ENCODE measurements at regions not wholly inside any gene's neighbourhood (a gene's known extent, or its start where the extent isn't known, plus 50 kb on each side); places are given as distances from the start of the nearest gene placed in this dataset.
A peak's percentile ranks its signal among the peaks of the same experiment; 100 is the strongest.
"Not testable (repeated sequence)": the region's sequence is repeated elsewhere in the genome, so short reads cannot be mapped to it uniquely, and the experiment has no call there.

DNA sequence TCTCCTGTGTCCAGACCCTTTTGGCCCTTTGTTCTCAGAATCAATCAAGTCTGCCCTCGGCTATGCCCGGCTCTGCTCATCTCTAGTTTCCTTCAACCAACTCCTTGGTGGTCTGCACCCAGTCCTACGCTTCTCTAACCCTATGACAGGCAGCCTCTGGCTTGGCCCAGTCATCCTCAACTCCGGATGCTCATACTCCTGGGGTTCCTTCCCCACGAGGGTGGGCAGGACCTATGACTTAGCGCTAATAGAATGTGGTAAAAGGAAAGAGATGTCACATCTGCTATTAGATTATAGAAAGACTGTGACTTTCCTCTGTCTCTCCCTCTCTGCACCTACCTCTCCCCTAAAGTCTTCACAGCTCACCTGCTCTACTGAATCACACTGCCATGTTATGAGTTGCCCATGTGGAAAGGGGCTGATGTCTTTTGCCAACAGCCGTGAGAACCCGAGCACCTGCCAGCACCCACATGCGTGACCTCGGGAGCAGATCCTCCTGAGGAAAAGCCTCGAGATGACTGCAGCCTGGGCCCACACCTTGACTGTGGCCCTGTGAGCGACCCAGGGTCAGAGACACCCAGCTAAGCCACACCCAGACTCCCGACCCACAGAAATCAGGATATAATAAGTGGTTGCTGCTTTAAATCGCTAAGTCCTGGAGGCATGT lies 334.9 kb downstream of the GADD45G start:
- no peak for DNase-seq (ENCODE audit: low read depth)

DNA sequence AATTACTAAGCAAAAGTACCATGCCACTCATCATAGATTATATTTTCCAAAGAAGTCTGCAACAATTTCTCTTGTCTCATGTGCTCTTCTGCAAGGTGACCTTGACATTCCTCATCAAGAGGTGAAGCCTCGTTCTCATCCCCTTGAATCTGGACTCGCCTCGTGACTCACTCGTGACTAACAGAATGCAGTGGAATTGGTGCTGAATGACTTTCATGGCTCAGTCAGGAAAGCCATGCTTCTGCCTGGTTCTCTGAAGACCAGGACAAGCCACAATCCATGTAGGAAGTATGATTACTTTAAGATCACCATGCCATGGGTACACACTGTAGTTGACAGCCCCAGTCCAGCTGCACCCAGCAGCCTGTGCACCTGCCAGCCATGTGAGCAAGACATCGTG lies 335.8 kb downstream of the GADD45G start:
- no peak for DNase-seq (ENCODE audit: low read depth)

DNA sequence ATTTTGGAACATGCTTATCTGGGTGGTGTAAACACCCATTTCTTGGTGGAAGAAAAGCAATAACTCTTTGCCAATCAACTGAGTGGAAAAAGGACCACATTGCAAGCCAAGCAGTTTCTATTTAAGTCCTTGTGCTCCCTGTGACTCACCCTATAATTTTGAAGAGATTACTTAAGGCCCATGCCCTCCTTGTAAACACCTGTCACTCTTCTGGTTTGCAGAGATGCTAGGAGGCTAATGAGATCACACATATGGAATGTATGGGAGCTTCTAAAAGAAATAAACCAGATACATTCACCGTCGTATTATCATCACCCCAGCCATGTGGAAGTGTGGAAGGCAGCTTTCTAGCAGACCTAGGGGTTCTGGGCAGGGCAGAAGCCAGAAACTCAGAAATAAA lies 337.1 kb downstream of the GADD45G start:
- peak; percentile 44 for DNase-seq (ENCODE audit: low read depth)

DNA sequence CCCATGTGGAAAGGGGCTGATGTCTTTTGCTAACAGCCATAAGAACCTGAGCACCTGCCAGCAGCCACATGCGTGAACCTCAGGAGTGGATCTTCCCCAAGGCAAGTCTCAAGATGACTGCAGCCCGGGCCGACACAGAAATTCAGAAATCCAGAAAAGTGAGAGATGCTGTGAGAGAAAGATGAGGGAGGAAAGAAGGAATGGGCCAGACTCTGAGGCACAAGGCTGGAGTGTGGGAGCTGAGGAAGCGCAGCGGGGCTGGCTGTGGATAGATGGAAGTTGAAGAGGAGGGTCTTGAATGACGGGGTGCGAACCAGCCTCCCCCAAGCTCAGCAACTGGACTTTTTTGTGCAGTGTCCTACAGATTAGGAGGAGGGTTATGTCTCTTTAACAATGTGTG lies 337.8 kb downstream of the GADD45G start:
- no peak for DNase-seq (ENCODE audit: low read depth)

DNA sequence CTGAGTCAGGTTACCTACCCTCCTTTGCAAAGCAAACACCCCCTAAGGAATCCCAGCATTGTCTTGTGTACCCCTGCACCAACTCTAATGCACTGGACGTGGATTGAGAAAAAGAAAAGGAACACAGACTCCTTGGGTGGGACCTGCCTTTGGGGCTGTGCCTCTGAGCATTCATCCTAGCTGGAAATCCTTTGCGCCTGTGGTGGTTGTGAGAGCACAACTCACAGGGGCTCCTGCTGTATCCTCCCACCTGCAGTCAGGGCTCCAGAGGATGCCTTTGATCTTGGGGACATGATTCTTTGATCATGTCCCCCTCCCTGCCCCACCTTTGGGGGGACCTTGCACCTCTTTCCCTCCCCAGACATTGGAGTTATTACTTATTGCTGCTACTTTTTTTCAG lies 338.5 kb downstream of the GADD45G start:
- DNase-seq (ENCODE audit: low read depth): no peak

DNA sequence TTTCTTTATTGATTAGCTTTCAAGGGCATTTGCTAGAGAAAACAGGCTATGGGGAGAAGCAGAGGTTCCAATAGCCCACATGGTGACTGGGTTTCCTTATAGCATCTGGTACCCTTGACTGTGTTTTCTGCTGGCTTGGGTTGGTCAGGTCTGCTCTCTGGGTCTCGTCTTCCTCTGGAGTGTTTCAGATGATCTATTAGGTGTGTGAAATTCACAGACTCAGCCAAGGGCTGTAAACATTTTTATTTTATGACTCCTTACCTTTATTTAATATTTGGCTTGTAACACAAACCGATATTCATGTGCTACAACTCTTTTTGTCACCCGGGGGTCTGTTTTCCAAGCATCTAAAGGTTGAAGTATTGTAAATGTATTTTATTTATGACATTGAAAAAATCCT lies 338.9 kb downstream of the GADD45G start:
- DNase-seq (ENCODE audit: low read depth): no peak

DNA sequence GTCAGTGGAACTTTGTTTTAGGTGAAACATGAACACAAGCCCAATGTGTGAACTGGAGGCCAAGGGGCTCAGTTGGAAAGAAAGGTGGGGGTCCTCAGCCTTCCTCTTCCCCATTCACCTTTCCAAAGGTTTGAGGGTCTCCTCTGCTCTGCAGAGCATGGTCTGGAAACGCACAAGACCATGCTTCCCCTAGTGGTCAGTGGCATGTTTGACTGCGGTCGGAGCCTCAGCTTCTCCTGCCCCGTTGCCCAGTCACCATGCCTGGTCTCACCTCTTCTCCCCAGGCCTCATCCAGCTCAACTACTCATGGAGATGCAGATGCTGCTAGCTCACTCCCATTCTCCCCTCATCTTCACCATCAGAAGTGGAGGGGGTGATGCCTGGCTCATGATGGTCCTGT lies 340.3 kb downstream of the GADD45G start:
- no peak for DNase-seq (ENCODE audit: low read depth)

DNA sequence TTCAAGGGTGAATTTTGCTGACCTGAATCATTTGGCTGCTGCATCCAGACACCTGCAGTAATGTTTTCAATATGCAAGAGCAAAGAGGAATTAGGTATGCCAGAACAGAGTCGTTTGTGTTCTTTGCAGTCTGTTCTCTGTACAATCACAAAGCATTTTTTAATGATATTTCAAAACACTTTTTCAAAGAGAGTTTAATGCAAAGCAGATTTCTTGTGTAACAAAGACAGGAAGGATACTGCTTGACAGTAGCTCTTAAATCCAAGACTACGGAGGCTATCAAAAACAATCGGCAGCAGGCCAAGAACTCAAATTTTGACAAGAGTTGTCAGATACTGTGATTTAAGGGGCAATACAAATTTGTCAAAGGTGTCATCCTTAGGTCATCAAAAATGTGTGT lies 341.9 kb downstream of the GADD45G start:
- DNase-seq (ENCODE audit: low read depth): no peak

DNA sequence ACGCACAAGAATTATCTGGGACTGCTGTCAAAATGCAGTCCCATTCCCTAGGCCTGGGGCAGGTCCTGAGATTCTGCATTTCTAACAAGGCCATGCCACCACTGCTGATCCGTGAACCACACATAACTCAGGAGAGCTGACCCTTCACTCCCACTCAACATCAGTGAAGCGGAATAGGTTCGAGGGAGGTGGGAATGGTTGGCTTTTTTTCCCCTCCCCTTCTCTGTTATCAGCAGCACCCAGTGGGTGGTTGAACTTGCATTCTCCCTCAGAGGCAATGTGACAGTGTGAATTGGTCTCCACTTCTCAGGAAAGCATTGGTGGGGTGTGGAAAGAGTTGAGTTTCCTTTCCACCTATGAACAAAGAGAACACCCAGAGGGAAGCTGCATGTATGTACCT lies 344.3 kb downstream of the GADD45G start:
- DNase-seq (ENCODE audit: low read depth): no peak

DNA sequence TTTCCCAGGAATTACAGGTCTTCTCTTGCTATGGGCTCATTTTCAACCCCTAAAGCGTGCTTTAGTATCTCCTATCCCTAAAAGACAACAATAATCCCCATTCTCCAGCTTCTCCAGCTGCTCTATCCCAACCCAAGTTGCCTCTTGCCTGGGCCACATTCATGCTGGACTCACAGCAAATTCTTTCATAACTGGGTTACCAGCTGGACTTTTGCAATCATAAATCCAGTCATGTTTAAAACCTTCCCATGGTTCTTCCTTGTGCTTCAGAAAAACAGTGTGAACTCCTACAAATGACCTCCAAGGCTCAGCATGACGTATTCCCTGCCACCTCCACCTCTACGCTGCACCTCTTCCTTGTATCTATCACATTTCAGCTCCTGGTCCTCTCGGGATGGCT lies 346.9 kb downstream of the GADD45G start:
- no peak for DNase-seq (ENCODE audit: low read depth)

DNA sequence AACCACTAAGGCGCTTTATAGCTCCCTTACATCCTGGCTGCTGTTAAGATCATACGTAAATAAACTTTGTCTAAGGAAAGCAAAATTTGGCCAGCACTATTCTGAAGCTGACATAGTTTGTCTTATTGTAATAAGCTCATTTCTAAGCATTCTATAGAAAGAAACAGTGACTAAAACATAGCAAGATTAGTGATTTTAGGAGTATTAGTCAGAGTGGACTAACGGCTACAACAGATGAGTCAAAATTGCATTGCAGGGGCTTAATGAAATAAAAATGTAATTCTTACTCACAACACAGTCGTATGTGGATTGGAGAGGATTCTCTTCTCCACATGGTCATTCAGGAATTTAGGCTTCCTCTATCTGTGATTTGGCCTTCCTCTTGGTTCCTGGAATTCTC lies 347.6 kb downstream of the GADD45G start:
- no peak for DNase-seq (ENCODE audit: low read depth)

DNA sequence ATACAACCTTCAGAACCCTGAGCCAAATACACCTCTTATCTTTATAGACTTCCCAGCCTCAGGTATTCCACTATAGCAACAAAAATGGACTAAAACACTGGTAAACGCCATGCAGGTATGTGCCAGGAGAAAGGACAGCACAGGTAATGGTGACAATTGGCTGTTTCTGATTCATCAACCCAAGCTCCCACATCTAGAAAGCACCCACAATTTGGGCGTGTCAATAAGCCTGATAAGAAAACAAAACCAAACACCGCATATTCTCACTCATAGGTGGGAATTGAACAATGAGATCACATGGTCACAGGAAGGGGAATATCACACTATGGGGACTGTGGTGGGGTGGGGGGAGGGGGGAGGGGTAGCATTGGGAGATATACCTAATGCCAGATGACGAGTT lies 348.5 kb downstream of the GADD45G start:
- DNase-seq (ENCODE audit: low read depth): not testable (repeated sequence)

DNA sequence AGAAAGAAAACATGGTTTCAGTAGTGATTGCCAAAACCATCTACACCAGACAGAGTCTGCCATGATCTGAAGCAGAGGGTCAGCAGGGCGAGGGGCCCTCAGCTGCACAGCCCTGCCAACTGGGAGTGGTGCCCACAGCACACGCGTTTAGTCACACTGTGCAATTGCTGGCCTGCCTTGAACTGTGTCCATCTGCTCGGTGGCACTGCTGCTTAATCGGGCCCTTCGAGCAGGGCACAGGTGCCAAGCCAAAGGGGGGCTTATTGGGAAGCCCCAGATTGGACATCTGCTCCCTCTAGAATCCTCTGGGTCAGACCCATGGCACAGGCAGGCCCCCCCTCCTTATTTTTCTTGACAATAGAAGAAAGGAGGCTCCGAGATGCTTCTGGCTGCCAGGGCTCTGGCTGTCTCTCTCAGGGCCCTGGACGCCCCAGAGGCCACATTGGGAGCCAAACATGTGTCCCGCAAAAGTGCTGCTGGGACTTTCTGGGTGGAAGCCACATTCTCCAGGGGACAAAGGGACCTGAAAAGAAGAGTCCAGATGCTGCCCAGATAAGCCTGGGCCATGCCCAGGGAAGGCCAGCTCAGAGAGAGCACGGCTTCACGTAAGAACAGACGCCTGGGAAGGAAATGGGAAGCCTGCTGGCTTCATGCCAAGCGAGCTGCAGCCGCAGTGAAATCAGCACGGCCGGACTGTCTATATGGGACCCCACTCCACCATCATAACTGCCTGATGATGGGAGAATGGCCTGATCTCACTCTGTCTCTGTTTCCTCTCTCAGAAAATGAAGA lies 349.2 kb downstream of the GADD45G start:
- no peak for DNase-seq (ENCODE audit: low read depth)

DNA sequence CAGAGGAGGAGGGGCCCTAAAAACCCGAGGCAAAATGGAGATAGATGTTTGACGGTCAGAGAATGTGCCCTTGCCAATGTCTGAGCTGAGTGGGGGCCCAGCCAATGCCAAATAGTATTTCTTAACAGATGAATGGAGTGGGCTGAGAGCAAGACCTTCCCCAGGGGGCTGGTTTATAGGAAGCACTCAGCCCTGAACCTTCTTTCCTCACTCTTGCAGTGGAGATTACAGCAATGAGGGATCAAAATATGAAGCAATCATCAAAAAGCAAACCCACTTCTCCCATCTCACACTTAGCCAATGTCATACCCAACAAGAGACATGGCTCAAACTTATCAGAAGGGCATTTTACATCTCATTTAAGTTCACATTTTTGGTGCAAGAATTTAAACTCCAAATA lies 350.3 kb downstream of the GADD45G start:
- DNase-seq (ENCODE audit: low read depth): no peak

DNA sequence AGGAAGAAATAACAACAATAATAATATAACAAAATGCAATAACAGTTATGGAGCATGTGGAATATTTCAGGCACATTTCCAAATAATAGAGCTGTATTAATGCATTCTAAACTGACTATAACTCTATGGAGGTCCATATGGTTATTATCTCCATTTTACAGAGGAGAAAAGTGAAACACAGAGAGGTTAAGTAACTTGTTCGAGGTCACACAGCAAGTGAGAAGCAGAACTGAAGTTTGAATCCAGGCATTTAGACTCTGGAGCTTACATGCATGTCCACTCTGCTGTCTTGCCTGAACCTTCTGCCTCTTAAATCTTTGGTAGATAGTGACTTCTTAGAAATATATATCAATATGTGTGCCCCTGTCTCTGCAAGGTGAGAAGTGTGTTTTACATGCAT lies 350.8 kb downstream of the GADD45G start:
- DNase-seq (ENCODE audit: low read depth): no peak

DNA sequence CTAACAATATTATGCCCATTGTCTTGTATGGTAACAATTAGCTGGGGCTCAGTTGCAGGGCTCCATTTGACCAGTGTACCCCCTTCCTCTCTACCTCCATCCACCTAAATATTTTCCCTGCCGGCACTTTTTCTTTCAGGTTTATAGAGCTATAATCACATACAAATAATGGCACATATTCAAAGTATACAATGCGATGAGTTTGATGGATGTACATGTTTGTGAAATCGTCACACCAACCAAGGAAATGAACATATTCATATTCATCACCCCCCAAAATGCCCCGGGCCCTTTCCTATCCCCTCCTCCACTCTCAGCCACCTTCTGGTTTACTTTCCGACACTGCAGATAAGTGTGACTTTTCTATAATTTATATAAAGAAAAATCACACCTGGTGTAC lies 351.5 kb downstream of the GADD45G start:
- DNase-seq (ENCODE audit: low read depth): no peak

DNA sequence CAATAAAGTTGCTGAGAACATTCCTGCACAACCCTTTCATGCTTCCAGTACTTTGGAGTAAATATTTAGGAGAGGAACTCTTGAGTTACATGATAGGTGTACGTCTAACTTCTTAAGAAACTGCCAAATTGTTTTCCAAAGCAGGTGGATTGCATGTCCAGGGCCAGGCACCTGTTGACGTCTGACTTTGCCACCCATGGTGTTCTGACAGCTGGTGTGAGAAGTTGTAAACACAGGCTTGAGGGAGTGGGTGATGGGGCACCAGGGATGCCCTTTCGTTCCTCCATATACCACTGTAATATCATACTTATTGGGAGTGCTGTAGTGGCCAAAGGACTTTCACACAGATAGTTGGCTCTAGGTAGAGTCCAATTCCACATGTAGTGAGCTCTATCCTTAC lies 352.1 kb downstream of the GADD45G start:
- DNase-seq (ENCODE audit: low read depth): no peak

DNA sequence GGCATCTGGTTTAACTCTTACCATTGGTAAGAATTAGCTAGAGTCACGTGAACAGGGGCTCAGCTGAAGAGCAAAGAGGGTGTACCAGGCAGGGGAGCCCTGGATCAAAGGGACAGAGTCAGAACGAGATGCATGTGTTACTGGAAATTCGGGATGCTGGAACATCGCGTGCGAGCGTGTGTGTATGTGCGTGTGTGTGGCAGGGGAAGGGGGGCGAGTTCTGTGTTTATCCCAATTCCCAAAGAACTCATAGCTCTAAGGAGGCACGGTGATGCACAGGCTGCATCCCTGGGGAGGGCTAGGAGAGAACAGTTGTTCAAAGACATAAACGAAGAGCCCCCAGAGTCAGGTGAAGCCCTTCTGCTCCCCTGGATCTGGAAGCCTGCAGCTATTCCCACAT lies 353.3 kb downstream of the GADD45G start:
- no peak for DNase-seq (ENCODE audit: low read depth)

DNA sequence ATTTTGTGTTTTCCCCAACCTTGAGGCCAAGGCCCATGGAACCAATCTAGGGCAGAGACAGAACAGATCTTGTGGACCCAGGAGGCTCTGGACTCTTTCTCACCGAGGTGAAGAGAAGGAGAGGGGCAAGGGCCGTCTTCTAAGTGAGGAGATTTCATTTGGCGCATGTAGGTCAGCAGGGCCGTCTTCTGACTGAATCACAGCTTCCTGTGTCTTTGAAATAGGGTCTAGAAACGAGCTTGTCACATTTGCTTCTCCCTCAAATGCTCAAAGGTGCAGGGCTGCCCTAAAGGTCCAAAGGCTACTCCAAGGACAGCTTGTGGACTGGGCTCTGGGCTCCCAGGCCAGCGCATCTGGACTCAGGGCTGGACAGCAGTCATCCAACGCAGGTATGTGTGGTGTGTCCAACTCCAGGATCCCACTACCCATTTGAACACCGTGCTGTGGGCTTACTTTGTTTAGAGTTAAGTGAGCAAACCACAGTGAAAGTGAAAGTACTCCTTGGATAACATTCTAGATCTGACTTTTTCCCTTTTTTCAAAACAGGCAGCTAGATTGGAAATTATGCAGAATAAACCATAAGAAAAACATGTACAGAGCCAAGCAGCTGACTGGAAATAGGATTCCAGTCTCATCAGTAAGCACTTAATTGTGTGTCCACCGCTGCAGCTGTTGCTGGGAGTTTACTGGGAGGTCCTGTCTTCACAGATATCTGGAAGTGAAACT lies 357.0 kb downstream of the GADD45G start:
- no peak for DNase-seq (ENCODE audit: low read depth)

DNA sequence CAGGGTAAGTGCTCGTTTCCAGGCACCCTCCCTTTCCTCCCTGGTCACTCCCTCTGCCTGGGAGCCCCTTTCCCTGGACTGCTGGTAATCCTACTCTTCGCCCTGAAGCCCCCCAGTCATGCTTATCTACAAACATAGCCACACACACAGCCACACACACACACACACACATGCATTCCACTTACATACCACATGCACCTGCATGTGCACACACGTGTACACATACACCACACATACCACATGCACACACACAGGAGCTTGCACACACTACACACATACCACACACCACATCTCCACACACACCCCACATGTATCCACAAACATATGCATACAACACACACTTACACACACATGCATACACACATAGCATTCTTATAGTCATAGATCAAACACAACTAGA lies 358.5 kb downstream of the GADD45G start:
- DNase-seq (ENCODE audit: low read depth): no peak

DNA sequence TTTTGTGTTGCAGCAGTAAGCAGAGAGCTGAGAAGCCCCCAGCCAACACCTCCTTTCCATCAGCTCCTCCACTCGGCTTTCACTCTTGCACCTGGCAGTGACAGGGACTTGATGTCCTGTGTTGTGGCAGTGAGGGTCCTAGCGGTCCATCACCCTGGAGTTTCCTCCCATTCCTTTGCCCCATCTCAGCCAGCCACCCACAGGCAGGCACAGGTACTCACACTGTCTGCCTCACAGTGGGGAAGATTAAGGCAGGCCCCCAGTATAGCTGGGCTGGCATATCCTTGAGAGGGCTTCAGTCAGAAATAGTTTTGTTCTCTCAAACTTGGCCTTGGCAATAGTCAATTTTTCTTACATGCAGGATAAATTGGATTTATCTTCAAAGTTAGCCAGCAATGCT lies 362.7 kb downstream of the GADD45G start:
- DNase-seq (ENCODE audit: low read depth): no peak

DNA sequence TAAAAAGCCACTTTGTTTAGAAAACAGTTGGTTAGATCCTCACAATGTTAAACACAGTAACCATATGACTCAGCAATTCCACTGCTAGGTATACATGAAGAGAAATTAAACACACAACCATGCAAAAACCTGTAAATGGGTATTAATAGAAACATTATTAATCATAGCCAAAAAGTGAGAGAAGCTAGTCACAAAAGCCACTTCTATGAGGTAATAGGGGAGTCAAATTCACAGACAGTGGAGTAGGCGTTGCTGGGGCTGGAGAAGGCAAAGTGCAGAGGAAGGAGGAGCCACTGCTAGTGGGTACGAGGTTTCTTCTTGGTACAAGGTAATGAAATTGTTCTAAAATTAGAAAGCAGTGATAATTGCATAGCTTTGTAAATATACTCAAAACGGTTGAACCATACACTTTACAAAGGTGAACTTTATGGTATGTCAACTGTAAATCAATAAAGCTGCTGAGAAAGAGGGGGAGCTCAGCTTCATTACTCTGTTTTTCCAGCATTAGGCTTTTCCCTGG lies 364.4 kb downstream of the GADD45G start:
- no peak for DNase-seq (ENCODE audit: low read depth)

Data from GM04503 (cell line).